Ureter (tissue), 1 donor: ENCODE measurements at regions not wholly inside any gene's neighbourhood (a gene's known extent, or its start where the extent isn't known, plus 50 kb on each side); places are given as distances from the start of the nearest gene placed in this dataset.

Experiments used
- DNase-seq: peaks from one replicate; pipeline ENCODE4 v3.0.0-alpha.2; 2020; ENCODE audit warnings: low spot score
- donor health status: DM: yes; HTN: yes; CAD: no.

- no peak for DNase-seq
Observed at GRCh38 chr6:77074037-77074713, 389.1 kb downstream of the HTR1B start.

- no peak for DNase-seq
Observed at GRCh38 chr6:77073410-77073760, 389.9 kb downstream of the HTR1B start.

GRCh38 chr6:77072694-77073409 lies 390.4 kb downstream of the HTR1B start:
- DNase-seq: no peak

- no peak for DNase-seq
Observed at GRCh38 chr6:77063494-77063893, 399.8 kb downstream of the HTR1B start.

GRCh38 chr6:77055711-77056110 lies 407.6 kb downstream of the HTR1B start:
- DNase-seq: no peak

GRCh38 chr6:77040568-77041195 lies 422.6 kb downstream of the HTR1B start:
- DNase-seq: no peak

- DNase-seq: no peak
Observed at GRCh38 chr6:77038807-77039206, 424.5 kb downstream of the HTR1B start.

GRCh38 chr6:77037439-77037838 lies 425.9 kb downstream of the HTR1B start:
- no peak for DNase-seq

GRCh38 chr6:77036400-77036799 lies 426.9 kb downstream of the HTR1B start:
- no peak for DNase-seq

GRCh38 chr6:77034161-77034560 lies 429.1 kb downstream of the HTR1B start:
- no peak for DNase-seq

GRCh38 chr6:77030929-77031674 lies 432.2 kb downstream of the HTR1B start:
- no peak for DNase-seq

GRCh38 chr6:77026341-77026740 lies 436.9 kb downstream of the HTR1B start:
- no peak for DNase-seq

GRCh38 chr6:77025736-77026223 lies 437.5 kb downstream of the HTR1B start:
- DNase-seq: no peak

- DNase-seq: no peak
Observed at GRCh38 chr6:77021778-77022177, 441.5 kb downstream of the HTR1B start.

- no peak for DNase-seq
Observed at GRCh38 chr6:77021232-77021631, 442.1 kb downstream of the HTR1B start.

GRCh38 chr6:77019081-77019480 lies 444.2 kb downstream of the HTR1B start:
- DNase-seq: no peak

- no peak for DNase-seq
Observed at GRCh38 chr6:77017537-77017936, 445.8 kb downstream of the HTR1B start.

GRCh38 chr6:77015350-77015749 lies 447.9 kb downstream of the HTR1B start:
- DNase-seq: no peak

- DNase-seq: no peak
Observed at GRCh38 chr6:77011929-77012545, 451.3 kb downstream of the HTR1B start.

- DNase-seq: no peak
Observed at GRCh38 chr6:77010931-77011542, 452.3 kb downstream of the HTR1B start.

GRCh38 chr6:76992553-76992952 lies 470.7 kb downstream of the HTR1B start:
- no peak for DNase-seq
